Karpas-422 (cell line): ENCODE measurements at regions not wholly inside any gene's neighbourhood (a gene's known extent, or its start where the extent isn't known, plus 50 kb on each side); places are given as distances from the start of the nearest gene placed in this dataset.

ENCODE experiments used
- DNase-seq: peaks from one replicate; pipeline ENCODE4 v3.0.0-alpha.2; 2015
- H2AFZ ChIP-seq: fragments of 200-600 bp; sonication (generic); 2 replicates; pipeline ENCODE4 v1.6.1; 2014; ENCODE audit warnings: antibody characterized with exemption, low read length, mixed read lengths
- H3K27ac ChIP-seq: fragments of 200-600 bp; sonication (generic); 2 replicates; pipeline ENCODE4 v1.5.1; 2014; ENCODE audit warnings: mild to moderate bottlenecking, low read length, moderate library complexity
- H3K27me3 ChIP-seq: fragments of 200-600 bp; sonication (generic); 2 replicates; pipeline ENCODE4 v1.6.1; 2014; ENCODE audit warnings: low read length, mixed read lengths
- H3K36me3 ChIP-seq: fragments of 200-600 bp; sonication (generic); 2 replicates; pipeline ENCODE4 v1.6.1; 2014; ENCODE audit warnings: low read length, mixed read lengths; ENCODE audit not compliant: insufficient read depth
- H3K4me1 ChIP-seq: fragments of 200-600 bp; sonication (generic); 2 replicates; pipeline ENCODE4 v1.6.1; 2014; ENCODE audit warnings: mild to moderate bottlenecking, low read length, mixed read lengths
- H3K4me2 ChIP-seq: fragments of 200-600 bp; sonication (generic); 2 replicates; pipeline ENCODE4 v1.6.1; 2014; ENCODE audit warnings: low read length, low read depth, mild to moderate bottlenecking; ENCODE audit not compliant: poor library complexity, severe bottlenecking
- H3K4me3 ChIP-seq: fragments of 200-600 bp; sonication (generic); 2 replicates; pipeline ENCODE4 v1.5.1; 2014; ENCODE audit warnings: mild to moderate bottlenecking, antibody characterized with exemption, low read length, mixed read lengths
- H3K79me2 ChIP-seq: fragments of 200-600 bp; sonication (generic); 2 replicates; pipeline ENCODE4 v1.6.1; 2014; ENCODE audit warnings: mild to moderate bottlenecking, low read length, mixed read lengths
- H3K9ac ChIP-seq: fragments of 200-600 bp; sonication (generic); 2 replicates; pipeline ENCODE4 v1.6.0; 2014; ENCODE audit warnings: low read length
- H3K9me2 ChIP-seq: fragments of 200-600 bp; sonication (generic), shearing (Covaris generic); replicated peaks from 2 replicates; pipeline ENCODE4 v1.6.0; 2014; ENCODE audit warnings: mild to moderate bottlenecking, low read length, moderate library complexity; ENCODE audit not compliant: insufficient read depth
- H3K9me3 ChIP-seq: fragments of 300-700, 200-600 bp; sonication (generic); 2 replicates; pipeline ENCODE4 v1.6.1; 2014; ENCODE audit warnings: low read length, mixed read lengths
- H4K20me1 ChIP-seq: fragments of 200-600 bp; sonication (generic); 2 replicates; pipeline ENCODE4 v1.6.1; 2014; ENCODE audit warnings: mild to moderate bottlenecking, antibody characterized with exemption, low read length, low read depth; ENCODE audit not compliant: insufficient read depth

DNA sequence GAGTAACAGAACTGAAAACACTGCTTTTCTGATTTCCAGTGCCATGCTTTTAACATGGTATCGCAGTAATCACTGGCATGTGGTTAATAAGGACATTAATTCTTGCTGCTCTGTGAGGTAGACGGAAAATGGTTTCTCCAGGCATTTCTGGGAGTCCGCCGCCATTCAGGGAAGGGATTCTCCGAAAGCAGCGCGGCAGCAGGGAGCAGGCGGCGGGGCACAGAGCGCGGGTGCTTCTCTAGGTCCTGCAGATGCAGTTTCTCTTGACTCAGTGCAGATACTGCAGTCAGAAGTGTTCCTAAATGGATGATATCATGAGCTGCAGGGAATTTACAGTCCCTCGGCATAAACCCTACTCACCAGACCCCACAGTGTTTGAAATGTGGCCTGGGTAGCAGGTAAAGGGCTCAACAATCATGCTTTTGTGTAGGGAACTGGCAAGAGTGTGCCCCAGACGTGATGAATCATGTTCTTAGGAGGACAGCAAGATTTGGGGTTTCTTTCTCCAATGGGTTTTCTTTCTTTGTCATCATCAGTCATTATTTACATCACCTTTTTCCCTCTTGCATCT, 338.6 kb upstream of the ARGLU1 start:
- no peak for DNase-seq
- Histone ChIP-seq H3K79me2 (no peaks in the 10 kb centered on the region), H3K27ac (no peak overlapping the region), H3K9me2 (no peaks in the 10 kb centered on the region), H2AFZ (no peak overlapping the region), H3K9me3 (no peaks in the 10 kb centered on the region), H4K20me1 (no peaks in the 10 kb centered on the region), H3K27me3 (no peaks in the 10 kb centered on the region), H3K36me3 (no peaks in the 10 kb centered on the region), H3K4me3 (no peak overlapping the region), H3K4me1 (no peaks in the 10 kb centered on the region), H3K4me2 (no peak overlapping the region), H3K9ac (no peak overlapping the region)

DNA sequence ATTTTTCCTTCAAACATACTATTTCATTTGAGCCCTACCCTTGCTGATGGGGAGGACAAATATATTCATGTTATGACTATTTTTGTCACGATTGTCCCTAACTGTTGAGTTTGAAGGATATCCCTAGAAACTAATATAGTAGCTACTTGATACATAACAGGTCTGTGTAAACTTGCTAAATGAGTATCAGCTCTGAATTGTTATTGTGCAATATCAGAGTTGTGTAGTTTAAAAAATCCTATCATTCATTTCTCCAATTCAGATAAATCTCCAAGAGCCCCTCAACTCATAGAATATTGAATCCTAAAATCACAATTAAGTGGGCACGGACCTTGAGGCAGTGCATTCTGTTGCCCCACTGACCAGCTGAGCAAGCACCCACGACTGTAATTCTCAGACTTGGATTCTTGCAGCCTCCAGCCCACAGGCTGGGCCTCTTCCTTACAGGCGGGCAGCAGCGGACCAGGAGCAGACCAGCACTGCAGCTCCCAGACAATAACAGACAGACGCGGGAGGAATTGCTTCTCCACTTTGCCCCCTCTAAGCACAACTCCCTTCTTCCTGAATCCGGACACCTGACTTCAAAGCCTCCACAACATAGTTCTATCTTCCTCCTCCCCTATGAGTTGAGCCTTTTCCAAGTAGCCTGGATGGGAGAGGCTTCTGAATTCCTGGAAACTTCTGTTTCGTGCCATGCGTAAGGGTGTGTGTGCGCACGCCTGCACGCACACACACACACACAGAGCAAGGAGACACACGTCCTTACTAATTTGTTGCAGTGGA, 337.6 kb upstream of the ARGLU1 start:
- no peaks in the 10 kb centered on the region for H4K20me1 ChIP-seq
- H3K27me3 ChIP-seq: no peaks in the 10 kb centered on the region
- no peak overlapping the region for H3K27ac ChIP-seq
- no peak overlapping the region for H2AFZ ChIP-seq
- H3K9me2 ChIP-seq: no peaks in the 10 kb centered on the region
- H3K9ac ChIP-seq: no peak overlapping the region
- H3K79me2 ChIP-seq: no peaks in the 10 kb centered on the region
- no peak for DNase-seq
- H3K4me2 ChIP-seq: no peak overlapping the region
- H3K36me3 ChIP-seq: no peaks in the 10 kb centered on the region
- H3K4me1 ChIP-seq: no peaks in the 10 kb centered on the region
- no peak overlapping the region for H3K4me3 ChIP-seq
- no peaks in the 10 kb centered on the region for H3K9me3 ChIP-seq

DNA sequence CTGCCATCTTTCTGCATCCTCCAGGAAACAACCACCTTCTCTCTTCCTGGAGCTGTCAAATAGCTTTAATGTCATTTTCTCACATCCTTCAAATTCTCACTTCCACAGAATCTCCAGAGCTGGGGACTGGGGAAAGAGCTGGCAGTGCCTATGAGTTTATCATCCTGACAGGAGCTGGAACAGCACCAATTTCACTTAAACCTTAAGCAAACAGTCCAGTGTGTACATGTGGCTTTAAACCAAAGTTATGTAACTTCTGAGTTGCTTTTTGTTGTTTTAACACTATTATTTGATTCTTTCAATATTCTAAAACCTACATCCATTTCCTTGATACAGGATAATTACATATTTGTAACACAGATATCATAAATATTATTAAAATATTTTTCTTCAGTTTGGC, 331.5 kb upstream of the ARGLU1 start:
- no peaks in the 10 kb centered on the region for H3K79me2 ChIP-seq
- no peaks in the 10 kb centered on the region for H3K9me3 ChIP-seq
- no peak overlapping the region for H3K27ac ChIP-seq
- H3K36me3 ChIP-seq: no peaks in the 10 kb centered on the region
- H3K4me1 ChIP-seq: no peaks in the 10 kb centered on the region
- no peak overlapping the region for H3K4me2 ChIP-seq
- H4K20me1 ChIP-seq: no peaks in the 10 kb centered on the region
- H3K9me2 ChIP-seq: no peaks in the 10 kb centered on the region
- no peak overlapping the region for H2AFZ ChIP-seq
- DNase-seq: no peak
- H3K9ac ChIP-seq: no peak overlapping the region
- no peaks in the 10 kb centered on the region for H3K27me3 ChIP-seq
- H3K4me3 ChIP-seq: no peak overlapping the region

DNA sequence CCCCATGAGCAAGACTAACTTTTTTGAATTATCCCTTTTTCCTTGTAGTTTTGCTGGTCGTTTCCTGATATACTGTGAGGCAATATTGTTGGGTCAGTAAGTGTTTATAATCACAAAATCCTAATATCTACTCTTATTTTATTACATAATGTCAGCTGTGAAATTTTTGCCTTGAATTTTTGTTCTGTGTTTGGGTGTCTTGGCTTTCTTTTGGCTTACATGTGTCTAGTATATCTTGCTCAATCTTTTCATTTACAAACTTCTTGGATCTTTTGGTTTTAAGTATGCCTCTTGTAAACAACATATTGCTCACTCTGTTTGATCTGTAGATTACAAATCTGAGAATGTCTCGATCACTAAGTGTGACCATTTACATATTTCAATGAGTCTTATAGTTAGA, 330.3 kb upstream of the ARGLU1 start:
- no peak for DNase-seq
- no peak overlapping the region for H3K9ac ChIP-seq
- no peak overlapping the region for H3K4me2 ChIP-seq

GRCh38 chr13:106888148-106888547, 320.2 kb upstream of the ARGLU1 start:
- Histone ChIP-seq H3K9ac (no peak overlapping the region), H3K9me3 (no peaks in the 10 kb centered on the region), H3K4me2 (no peak overlapping the region), H3K27ac (no peak overlapping the region), H3K27me3 (no peaks in the 10 kb centered on the region), H3K4me1 (no peaks in the 10 kb centered on the region), H2AFZ (no peak overlapping the region), H3K9me2 (no peaks in the 10 kb centered on the region), H3K79me2 (no peaks in the 10 kb centered on the region), H4K20me1 (no peaks in the 10 kb centered on the region), H3K36me3 (no peaks in the 10 kb centered on the region), H3K4me3 (no peak overlapping the region)
- DNase-seq: no peak

More for the DNA sequence above, 330.3 kb upstream of the ARGLU1 start:
- H3K27ac ChIP-seq: no peak overlapping the region
- H3K79me2 ChIP-seq: no peaks in the 10 kb centered on the region
- H3K4me3 ChIP-seq: no peak overlapping the region
- no peaks in the 10 kb centered on the region; the same call in 1 of the 2 replicates for H3K9me3 ChIP-seq
- H3K4me1 ChIP-seq: no peaks in the 10 kb centered on the region
- no peak overlapping the region for H2AFZ ChIP-seq
- H3K9me2 ChIP-seq: no peaks in the 10 kb centered on the region
- H3K36me3 ChIP-seq: no peaks in the 10 kb centered on the region
- H3K27me3 ChIP-seq: no peaks in the 10 kb centered on the region
- H4K20me1 ChIP-seq: no peaks in the 10 kb centered on the region

- Histone ChIP-seq H3K4me1 (no peaks in the 10 kb centered on the region), H3K9me3 (no peaks in the 10 kb centered on the region), H3K4me2 (no peak overlapping the region), H3K9me2 (no peaks in the 10 kb centered on the region), H3K36me3 (no peaks in the 10 kb centered on the region), H3K9ac (no peak overlapping the region), H4K20me1 (no peaks in the 10 kb centered on the region), H3K27ac (no peak overlapping the region), H3K4me3 (no peak overlapping the region), H3K27me3 (no peaks in the 10 kb centered on the region), H3K79me2 (no peaks in the 10 kb centered on the region), H2AFZ (no peak overlapping the region)
- DNase-seq: no peak
Measured at GRCh38 chr13:106887686-106888085, 319.7 kb upstream of the ARGLU1 start.

GRCh38 chr13:106883976-106884375, 316.0 kb upstream of the ARGLU1 start:
- Histone ChIP-seq H3K4me3 (no peak overlapping the region), H3K27me3 (no peaks in the 10 kb centered on the region), H3K79me2 (no peaks in the 10 kb centered on the region), H3K36me3 (no peaks in the 10 kb centered on the region), H3K4me2 (no peak overlapping the region), H2AFZ (no peak overlapping the region), H3K27ac (no peak overlapping the region), H4K20me1 (no peaks in the 10 kb centered on the region), H3K9me3 (no peaks in the 10 kb centered on the region; the same call in 1 of the 2 replicates), H3K9me2 (no peaks in the 10 kb centered on the region), H3K9ac (no peak overlapping the region), H3K4me1 (no peaks in the 10 kb centered on the region)
- no peak for DNase-seq

DNA sequence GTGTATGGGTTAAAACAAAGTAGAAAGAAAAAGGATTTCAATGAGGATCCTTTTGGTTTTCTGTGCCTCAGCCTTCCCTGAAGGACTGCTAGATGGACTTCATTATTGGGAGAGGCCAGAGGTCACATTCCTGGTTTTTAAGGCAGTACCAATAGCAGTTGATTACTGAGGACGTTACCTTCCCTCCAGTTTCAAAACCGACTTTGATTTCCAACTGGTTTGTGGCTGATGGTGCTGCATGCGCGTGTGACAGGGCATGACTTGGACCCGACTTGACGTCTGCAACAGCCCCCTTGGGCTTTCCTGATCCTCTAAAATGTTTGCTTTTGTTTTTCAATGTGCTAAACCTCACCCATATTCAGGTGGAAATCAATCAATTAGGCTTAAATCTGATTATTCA, 314.3 kb upstream of the ARGLU1 start:
- H3K9me2 ChIP-seq: no peaks in the 10 kb centered on the region
- no peak overlapping the region for H3K4me2 ChIP-seq
- no peaks in the 10 kb centered on the region for H3K27me3 ChIP-seq
- H2AFZ ChIP-seq: no peak overlapping the region
- no peak overlapping the region for H3K9ac ChIP-seq
- no peaks in the 10 kb centered on the region for H3K79me2 ChIP-seq
- no peaks in the 10 kb centered on the region for H4K20me1 ChIP-seq
- no peak overlapping the region for H3K27ac ChIP-seq
- no peaks in the 10 kb centered on the region for H3K36me3 ChIP-seq
- no peaks in the 10 kb centered on the region for H3K4me1 ChIP-seq
- no peak overlapping the region for H3K4me3 ChIP-seq
- no peak for DNase-seq
- H3K9me3 ChIP-seq: no peaks in the 10 kb centered on the region; the same call in 1 of the 2 replicates
